IPS DF 19.7 (cell line): ENCODE measurements at regions not wholly inside any gene's neighbourhood (a gene's known extent, or its start where the extent isn't known, plus 50 kb on each side); places are given as distances from the start of the nearest gene placed in this dataset.
"Not testable (repeated sequence)": the region's sequence is repeated elsewhere in the genome, so short reads cannot be mapped to it uniquely, and the experiment has no call there.

Source experiments
- DNase-seq: peaks from one replicate; pipeline ENCODE4 v3.0.0-alpha.2; 2013; ENCODE audit warnings: low read depth, low spot score

- DNase-seq: no peak
Observed at GRCh38 chr7:125136755-125137532, 207.3 kb upstream of the POT1 start.

GRCh38 chr7:125136341-125136740, 206.7 kb upstream of the POT1 start:
- no peak for DNase-seq

- DNase-seq: no peak
Observed at GRCh38 chr7:125130173-125130572, 200.5 kb upstream of the POT1 start.

GRCh38 chr7:125127304-125127703, 197.7 kb upstream of the POT1 start:
- DNase-seq: no peak

- no peak for DNase-seq
Observed at GRCh38 chr7:125126376-125126775, 196.8 kb upstream of the POT1 start.

GRCh38 chr7:125125315-125125714, 195.7 kb upstream of the POT1 start:
- DNase-seq: no peak

GRCh38 chr7:125122173-125122572, 192.5 kb upstream of the POT1 start:
- no peak for DNase-seq

GRCh38 chr7:125119559-125120115, 190.0 kb upstream of the POT1 start:
- DNase-seq: no peak

- no peak for DNase-seq
Observed at GRCh38 chr7:125118444-125118843, 188.8 kb upstream of the POT1 start.

GRCh38 chr7:125112850-125113249, 183.2 kb upstream of the POT1 start:
- DNase-seq: no peak

GRCh38 chr7:125099519-125099918, 169.9 kb upstream of the POT1 start:
- DNase-seq: no peak

GRCh38 chr7:125098377-125098970, 168.8 kb upstream of the POT1 start:
- DNase-seq: no peak

- no peak for DNase-seq
Observed at GRCh38 chr7:125090596-125090995, 161.0 kb upstream of the POT1 start.

GRCh38 chr7:125089171-125089570, 159.5 kb upstream of the POT1 start:
- no peak for DNase-seq

GRCh38 chr7:125088555-125088954, 158.9 kb upstream of the POT1 start:
- DNase-seq: no peak

GRCh38 chr7:125085084-125085483, 155.5 kb upstream of the POT1 start:
- DNase-seq: no peak

GRCh38 chr7:125084196-125084595, 154.6 kb upstream of the POT1 start:
- no peak for DNase-seq

- no peak for DNase-seq
Observed at GRCh38 chr7:125074141-125074540, 144.5 kb upstream of the POT1 start.

GRCh38 chr7:125065546-125065945, 135.9 kb upstream of the POT1 start:
- no peak for DNase-seq

GRCh38 chr7:125065001-125065400, 135.4 kb upstream of the POT1 start:
- no peak for DNase-seq

- DNase-seq: no peak
Observed at GRCh38 chr7:125061776-125062397, 132.3 kb upstream of the POT1 start.

GRCh38 chr7:125061083-125061745, 131.6 kb upstream of the POT1 start:
- not testable (repeated sequence) for DNase-seq
